ENCODE measurements at regions not wholly inside any gene's neighbourhood (a gene's known extent, or its start where the extent isn't known, plus 50 kb on each side); places are given as distances from the start of the nearest gene placed in this dataset.

GRCh38 chr6:56864171-56864616 is 90.7 kb upstream of the BEND6 start:
- Histone ChIP-seq H3K36me3 (ENCODE audit: control insufficient read depth, insufficient read depth, low read length) (no peaks in the 10 kb centered on the region), H3K27me3 (ENCODE audit: control insufficient read depth, insufficient read depth, low read length) (no peaks in the 10 kb centered on the region), H3K4me1 (ENCODE audit: control insufficient read depth, insufficient read depth, low read length) (peaks cover 33% of the 10 kb centered on the region), H3K9ac (ENCODE audit: low read depth, low read length) (no peak overlapping the region), H3K4me3 (ENCODE audit: low read depth, low read length) (no peak overlapping the region), H3K27ac (ENCODE audit: low read depth, low read length) (no peak overlapping the region), H3K9me3 (ENCODE audit: control insufficient read depth, insufficient read depth, low read length) (no peaks in the 10 kb centered on the region)

- peaks cover 24% of the 10 kb centered on the region for H3K4me1 ChIP-seq (ENCODE audit: control insufficient read depth, insufficient read depth, low read length)
- no peak overlapping the region for H3K27ac ChIP-seq (ENCODE audit: low read depth, low read length)
- no peaks in the 10 kb centered on the region for H3K9me3 ChIP-seq (ENCODE audit: control insufficient read depth, insufficient read depth, low read length)
- no peak overlapping the region for H3K4me3 ChIP-seq (ENCODE audit: low read depth, low read length)
- H3K36me3 ChIP-seq (ENCODE audit: control insufficient read depth, insufficient read depth, low read length), result no peaks in the 10 kb centered on the region
- no peaks in the 10 kb centered on the region for H3K27me3 ChIP-seq (ENCODE audit: control insufficient read depth, insufficient read depth, low read length)
- no peak overlapping the region for H3K9ac ChIP-seq (ENCODE audit: low read depth, low read length)
Measured at GRCh38 chr6:56863366-56863765, 91.5 kb upstream of the BEND6 start.

GRCh38 chr6:56862415-56863175 is 92.3 kb upstream of the BEND6 start:
- Histone ChIP-seq H3K27me3 (ENCODE audit: control insufficient read depth, insufficient read depth, low read length) (no peaks in the 10 kb centered on the region), H3K4me1 (ENCODE audit: control insufficient read depth, insufficient read depth, low read length) (peaks cover 17% of the 10 kb centered on the region), H3K4me3 (ENCODE audit: low read depth, low read length) (no peak overlapping the region), H3K9ac (ENCODE audit: low read depth, low read length) (no peak overlapping the region), H3K27ac (ENCODE audit: low read depth, low read length) (no peak overlapping the region), H3K36me3 (ENCODE audit: control insufficient read depth, insufficient read depth, low read length) (no peaks in the 10 kb centered on the region), H3K9me3 (ENCODE audit: control insufficient read depth, insufficient read depth, low read length) (no peaks in the 10 kb centered on the region)

GRCh38 chr6:56860475-56860874 is 94.4 kb upstream of the BEND6 start:
- Histone ChIP-seq H3K9ac (ENCODE audit: low read depth, low read length) (no peak overlapping the region), H3K4me3 (ENCODE audit: low read depth, low read length) (no peak overlapping the region), H3K36me3 (ENCODE audit: control insufficient read depth, insufficient read depth, low read length) (no peaks in the 10 kb centered on the region), H3K27me3 (ENCODE audit: control insufficient read depth, insufficient read depth, low read length) (no peaks in the 10 kb centered on the region), H3K9me3 (ENCODE audit: control insufficient read depth, insufficient read depth, low read length) (no peaks in the 10 kb centered on the region), H3K4me1 (ENCODE audit: control insufficient read depth, insufficient read depth, low read length) (peaks cover 4% of the 10 kb centered on the region; the same call in 1 of the 2 replicates), H3K27ac (ENCODE audit: low read depth, low read length) (no peak overlapping the region)

- Histone ChIP-seq H3K4me3 (ENCODE audit: low read depth, low read length) (no peak overlapping the region), H3K27ac (ENCODE audit: low read depth, low read length) (no peak overlapping the region), H3K4me1 (ENCODE audit: control insufficient read depth, insufficient read depth, low read length) (peaks cover 28% of the 10 kb centered on the region), H3K36me3 (ENCODE audit: control insufficient read depth, insufficient read depth, low read length) (no peaks in the 10 kb centered on the region), H3K27me3 (ENCODE audit: control insufficient read depth, insufficient read depth, low read length) (peaks cover 9% of the 10 kb centered on the region), H3K9me3 (ENCODE audit: control insufficient read depth, insufficient read depth, low read length) (no peaks in the 10 kb centered on the region), H3K9ac (ENCODE audit: low read depth, low read length) (no peak overlapping the region)
Measured at GRCh38 chr6:56856036-56856580, 98.8 kb upstream of the BEND6 start.

GRCh38 chr6:56854086-56854485 is 100.8 kb upstream of the BEND6 start:
- no peak overlapping the region for H3K9ac ChIP-seq (ENCODE audit: low read depth, low read length)
- H3K4me3 ChIP-seq (ENCODE audit: low read depth, low read length), result no peak overlapping the region
- H3K27ac ChIP-seq (ENCODE audit: low read depth, low read length), result no peak overlapping the region
- peaks cover 9% of the 10 kb centered on the region for H3K27me3 ChIP-seq (ENCODE audit: control insufficient read depth, insufficient read depth, low read length)
- peaks cover 42% of the 10 kb centered on the region for H3K4me1 ChIP-seq (ENCODE audit: control insufficient read depth, insufficient read depth, low read length)
- H3K36me3 ChIP-seq (ENCODE audit: control insufficient read depth, insufficient read depth, low read length), result no peaks in the 10 kb centered on the region
- H3K9me3 ChIP-seq (ENCODE audit: control insufficient read depth, insufficient read depth, low read length), result no peaks in the 10 kb centered on the region

GRCh38 chr6:56853541-56853940 is 101.4 kb upstream of the BEND6 start:
- no peak overlapping the region for H3K27ac ChIP-seq (ENCODE audit: low read depth, low read length)
- H3K36me3 ChIP-seq (ENCODE audit: control insufficient read depth, insufficient read depth, low read length), result no peaks in the 10 kb centered on the region
- peaks cover 9% of the 10 kb centered on the region for H3K27me3 ChIP-seq (ENCODE audit: control insufficient read depth, insufficient read depth, low read length)
- H3K9ac ChIP-seq (ENCODE audit: low read depth, low read length), result no peak overlapping the region
- H3K4me3 ChIP-seq (ENCODE audit: low read depth, low read length), result no peak overlapping the region
- H3K9me3 ChIP-seq (ENCODE audit: control insufficient read depth, insufficient read depth, low read length), result no peaks in the 10 kb centered on the region
- H3K4me1 ChIP-seq (ENCODE audit: control insufficient read depth, insufficient read depth, low read length), result peaks cover 42% of the 10 kb centered on the region

- peaks cover 44% of the 10 kb centered on the region for H3K4me1 ChIP-seq (ENCODE audit: control insufficient read depth, insufficient read depth, low read length)
- peak overlapping the region; percentile 6; the same call in 1 of the 2 replicates for H3K9ac ChIP-seq (ENCODE audit: low read depth, low read length)
- H3K4me3 ChIP-seq (ENCODE audit: low read depth, low read length), result peak overlapping the region; percentile 75
- H3K27ac ChIP-seq (ENCODE audit: low read depth, low read length), result peak overlapping the region; percentile 71
- H3K9me3 ChIP-seq (ENCODE audit: control insufficient read depth, insufficient read depth, low read length), result no peaks in the 10 kb centered on the region
- H3K27me3 ChIP-seq (ENCODE audit: control insufficient read depth, insufficient read depth, low read length), result peaks cover 9% of the 10 kb centered on the region
- H3K36me3 ChIP-seq (ENCODE audit: control insufficient read depth, insufficient read depth, low read length), result no peaks in the 10 kb centered on the region
Measured at GRCh38 chr6:56852260-56853010, 102.5 kb upstream of the BEND6 start.

GRCh38 chr6:56851541-56852259 is 103.2 kb upstream of the BEND6 start:
- peak overlapping the region; percentile 34; the same call in 1 of the 2 replicates for H3K9ac ChIP-seq (ENCODE audit: low read depth, low read length)
- H3K27ac ChIP-seq (ENCODE audit: low read depth, low read length), result peak overlapping the region; percentile 71
- peaks cover 45% of the 10 kb centered on the region for H3K4me1 ChIP-seq (ENCODE audit: control insufficient read depth, insufficient read depth, low read length)
- H3K36me3 ChIP-seq (ENCODE audit: control insufficient read depth, insufficient read depth, low read length), result no peaks in the 10 kb centered on the region
- peaks cover 9% of the 10 kb centered on the region for H3K27me3 ChIP-seq (ENCODE audit: control insufficient read depth, insufficient read depth, low read length)
- H3K4me3 ChIP-seq (ENCODE audit: low read depth, low read length), result peak overlapping the region; percentile 75
- no peaks in the 10 kb centered on the region for H3K9me3 ChIP-seq (ENCODE audit: control insufficient read depth, insufficient read depth, low read length)

- H3K9me3 ChIP-seq (ENCODE audit: control insufficient read depth, insufficient read depth, low read length), result no peaks in the 10 kb centered on the region
- H3K4me1 ChIP-seq (ENCODE audit: control insufficient read depth, insufficient read depth, low read length), result peaks cover 48% of the 10 kb centered on the region
- H3K9ac ChIP-seq (ENCODE audit: low read depth, low read length), result peak overlapping the region; percentile 34; the same call in 1 of the 2 replicates
- peaks cover 9% of the 10 kb centered on the region for H3K27me3 ChIP-seq (ENCODE audit: control insufficient read depth, insufficient read depth, low read length)
- no peaks in the 10 kb centered on the region for H3K36me3 ChIP-seq (ENCODE audit: control insufficient read depth, insufficient read depth, low read length)
- peak overlapping the region; percentile 71 for H3K27ac ChIP-seq (ENCODE audit: low read depth, low read length)
- H3K4me3 ChIP-seq (ENCODE audit: low read depth, low read length), result peak overlapping the region; percentile 75
Measured at GRCh38 chr6:56851074-56851473, 103.8 kb upstream of the BEND6 start.

All from HUES48 (cell line).